ENCODE measurements at regions not wholly inside any gene's neighbourhood (a gene's known extent, or its start where the extent isn't known, plus 50 kb on each side); places are given as distances from the start of the nearest gene placed in this dataset.

GRCh38 chrX:113212052-113212451 lies 371.4 kb upstream of the AMOT start:
- H3K36me3 ChIP-seq (ENCODE audit: control insufficient read depth in 2 of 4, insufficient read depth in 4 of 4, low read length in 3 of 4), result no peaks in the 10 kb centered on the region
- no peak overlapping the region for H2BK120ac ChIP-seq (replicated peaks; ENCODE audit: low read depth, low read length)
- H2BK12ac ChIP-seq (ENCODE audit: low read depth, low read length), result no peak overlapping the region
- no peaks in the 10 kb centered on the region for H3K79me1 ChIP-seq (ENCODE audit: low read depth, low read length)
- no peak overlapping the region for H4K5ac ChIP-seq (ENCODE audit: insufficient read length, low read depth, low read length)
- no peaks in the 10 kb centered on the region for H3K27me3 ChIP-seq (replicated peaks in 1 of 4; ENCODE audit: control insufficient read depth in 3 of 4, extremely low read depth in 1 of 4, insufficient read depth in 3 of 4, low read length in 3 of 4)
- H2BK15ac ChIP-seq (ENCODE audit: low read length), result no peak overlapping the region
- H3K14ac ChIP-seq (ENCODE audit: insufficient read length), result no peak overlapping the region
- H3K4me2 ChIP-seq (ENCODE audit: insufficient read depth in 1 of 2, low read depth in 2 of 2, low read length in 2 of 2), result no peak overlapping the region
- no peak overlapping the region for H2BK5ac ChIP-seq (ENCODE audit: low read depth, low read length)
- FAIRE-seq (no peak), DNase-seq (ENCODE audit: low read depth in 1 of 2, low spot score in 2 of 2) (no peak)
- H3K27ac ChIP-seq (ENCODE audit: low read depth, low read length), result no peak overlapping the region
- no peak overlapping the region for H3K23ac ChIP-seq (ENCODE audit: insufficient read length)
- no peaks in the 10 kb centered on the region for H3K23me2 ChIP-seq (ENCODE audit: low read depth, low read length)
- no peak overlapping the region for H3K9ac ChIP-seq (replicated peaks in 1 of 4; ENCODE audit: extremely low read depth in 1 of 4, low read depth in 3 of 4, low read length in 3 of 4)
- H3K9me3 ChIP-seq (ENCODE audit: insufficient read depth in 2 of 2, low read depth in 1 of 2, low read length in 1 of 2), result peaks cover 5 to 8% of the 10 kb centered on the region in 2 experiments; a peak in 3 of 4 replicates
- no peak overlapping the region for H2AFZ ChIP-seq (ENCODE audit: low read length)
- H4K20me1 ChIP-seq (replicated peaks in 1 of 2; ENCODE audit: control insufficient read depth in 1 of 2, insufficient read depth in 2 of 2, low read length in 2 of 2), result no peaks in the 10 kb centered on the region
- H3K4me1 ChIP-seq (replicated peaks in 1 of 4; ENCODE audit: control insufficient read depth in 3 of 4, insufficient read depth in 4 of 4, low read length in 3 of 4), result no peaks in the 10 kb centered on the region
- no peak overlapping the region for H3K56ac ChIP-seq (replicated peaks; ENCODE audit: insufficient read length, low read depth, low read length)
- H4K8ac ChIP-seq (ENCODE audit: extremely low read depth, insufficient read depth, low read length), result no peak overlapping the region
- H3K79me2 ChIP-seq (ENCODE audit: control insufficient read depth in 1 of 2, insufficient read depth in 2 of 2, low read length in 2 of 2), result no peaks in the 10 kb centered on the region
- no peak overlapping the region for H2AK5ac ChIP-seq (ENCODE audit: low read depth, low read length)
- no peak overlapping the region for H2BK20ac ChIP-seq (ENCODE audit: low read length)
- ChIA-PET CTCF (ENCODE audit: partially characterized antibody) (no interaction called here), POLR2A (ENCODE audit: partially characterized antibody) (no interaction called here)
- 81% methylated on average over 3 of the region's 9 CpGs; no CpG with 5 or more reads in 1 of the 2 experiments for WGBS, 2 experiments (ENCODE audit: extremely low coverage in 1 of 2, insufficient coverage in 1 of 2, insufficient read length in 1 of 2, insufficient replicate concordance in 2 of 2, low coverage in 1 of 2, low lambda C conversion rate in 2 of 2, missing lambda C conversion rate in 1 of 2)
- H3K18ac ChIP-seq (ENCODE audit: extremely low read depth, low read length), result no peak overlapping the region
- no peak overlapping the region for H4K91ac ChIP-seq (replicated peaks; ENCODE audit: insufficient read length, low read length)
- H3K4ac ChIP-seq (replicated peaks; ENCODE audit: insufficient read length, low read depth, low read length), result no peak overlapping the region
- TF ChIP-seq POLR2AphosphoS5 (IDR thresholded peaks at IDR 0.05; ENCODE audit: low read depth, low read length), result no peak
- no peak for TF ChIP-seq BCL11A (IDR thresholded peaks at IDR 0.05; ENCODE audit: low read depth in 2 of 2, low read length in 2 of 2)
- no peak for TF ChIP-seq FOSL1 (IDR thresholded peaks at IDR 0.05; ENCODE audit: insufficient read depth, low read depth, low read length)
- H3K4me3 ChIP-seq (ENCODE audit: extremely low read depth in 1 of 4, insufficient read depth in 2 of 4, low read depth in 3 of 4, low read length in 4 of 4), result no peak overlapping the region
